ENCODE measurements at regions not wholly inside any gene's neighbourhood (a gene's known extent, or its start where the extent isn't known, plus 50 kb on each side); places are given as distances from the start of the nearest gene placed in this dataset.

- Histone ChIP-seq H3K9me3 (ENCODE audit: insufficient read depth, low read depth, low read length) (peaks cover 10% of the 10 kb centered on the region), H3K27me3 (ENCODE audit: insufficient read depth, low read length) (no peaks in the 10 kb centered on the region), H3K36me3 (ENCODE audit: control insufficient read depth in 1 of 2, insufficient read depth in 2 of 2, low read length in 2 of 2) (no peaks in the 10 kb centered on the region), H3K4me2 (ENCODE audit: low read length) (no peak overlapping the region), H3K79me2 (ENCODE audit: control insufficient read depth, insufficient read depth, low read length, poor library complexity) (no peaks in the 10 kb centered on the region), H3K4ac (ENCODE audit: low read depth, low read length) (no peak overlapping the region), H3K9ac (ENCODE audit: low read length) (no peak overlapping the region), H3K27ac (ENCODE audit: low read depth, low read length) (no peak overlapping the region), H2BK120ac (ENCODE audit: insufficient read depth, low read length, poor library complexity) (no peak overlapping the region), H3K4me3 (ENCODE audit: low read depth, low read length) (no peak overlapping the region), H4K12ac (ENCODE audit: low read depth, low read length) (no peak overlapping the region), H3K79me1 (ENCODE audit: low read length) (no peaks in the 10 kb centered on the region), H4K91ac (ENCODE audit: low read depth, low read length) (no peak overlapping the region), H3K18ac (ENCODE audit: low read length) (no peak overlapping the region), H4K8ac (ENCODE audit: low read depth, low read length) (no peak overlapping the region), H3K14ac (ENCODE audit: low read length) (no peak overlapping the region), H3K23ac (ENCODE audit: low read length) (no peak overlapping the region), H2AFZ (ENCODE audit: insufficient read depth, low read length, poor library complexity) (no peak overlapping the region), H2BK5ac (ENCODE audit: low read depth, low read length, poor library complexity) (no peak overlapping the region), H3K4me1 (ENCODE audit: control insufficient read depth in 1 of 2, insufficient read depth in 2 of 2, low read length in 2 of 2) (no peaks in the 10 kb centered on the region), H2AK5ac (ENCODE audit: low read length) (no peak overlapping the region), H2BK12ac (ENCODE audit: low read length) (no peak overlapping the region)
- no CpG with 5 or more reads among the region's 7 CpGs for WGBS (ENCODE audit: extremely low coverage, insufficient coverage, insufficient read length)
- no peak for DNase-seq
Observed at GRCh38 chr9:135286961-135287360, 192.6 kb upstream of the PPP1R26 start.

- no peaks in the 10 kb centered on the region for H3K27me3 ChIP-seq (ENCODE audit: insufficient read depth, low read length)
- no peak overlapping the region for H2BK120ac ChIP-seq (ENCODE audit: insufficient read depth, low read length, poor library complexity)
- no peak overlapping the region for H2BK12ac ChIP-seq (ENCODE audit: low read length)
- peaks cover 10% of the 10 kb centered on the region for H3K9me3 ChIP-seq (ENCODE audit: insufficient read depth, low read depth, low read length)
- no peak overlapping the region for H2AK5ac ChIP-seq (ENCODE audit: low read length)
- H3K23ac ChIP-seq (ENCODE audit: low read length): no peak overlapping the region
- H4K91ac ChIP-seq (ENCODE audit: low read depth, low read length): no peak overlapping the region
- H3K79me2 ChIP-seq (ENCODE audit: control insufficient read depth, insufficient read depth, low read length, poor library complexity): no peaks in the 10 kb centered on the region
- DNase-seq: peak; percentile 11 to 52
- no peak overlapping the region for H3K18ac ChIP-seq (ENCODE audit: low read length)
- no CpG with 5 or more reads among the region's 16 CpGs for WGBS (ENCODE audit: extremely low coverage, insufficient coverage, insufficient read length)
- H3K9ac ChIP-seq (ENCODE audit: low read length): no peak overlapping the region
- no peak overlapping the region for H3K14ac ChIP-seq (ENCODE audit: low read length)
- no peaks in the 10 kb centered on the region for H3K36me3 ChIP-seq (ENCODE audit: control insufficient read depth in 1 of 2, insufficient read depth in 2 of 2, low read length in 2 of 2)
- no peaks in the 10 kb centered on the region for H3K79me1 ChIP-seq (ENCODE audit: low read length)
- no peak overlapping the region for H3K4me2 ChIP-seq (ENCODE audit: low read length)
- no peak overlapping the region for H3K4ac ChIP-seq (ENCODE audit: low read depth, low read length)
- no peak overlapping the region for H3K27ac ChIP-seq (ENCODE audit: low read depth, low read length)
- H4K8ac ChIP-seq (ENCODE audit: low read depth, low read length): no peak overlapping the region
- no peak overlapping the region for H2BK5ac ChIP-seq (ENCODE audit: low read depth, low read length, poor library complexity)
- no peak overlapping the region for H3K4me3 ChIP-seq (ENCODE audit: low read depth, low read length)
- H4K12ac ChIP-seq (ENCODE audit: low read depth, low read length): no peak overlapping the region
- no peak overlapping the region for H2AFZ ChIP-seq (ENCODE audit: insufficient read depth, low read length, poor library complexity)
- H3K4me1 ChIP-seq (ENCODE audit: control insufficient read depth in 1 of 2, insufficient read depth in 2 of 2, low read length in 2 of 2): no peaks in the 10 kb centered on the region
Observed at GRCh38 chr9:135287627-135288026, 192.0 kb upstream of the PPP1R26 start.

GRCh38 chr9:135288054-135288453 lies 191.5 kb upstream of the PPP1R26 start:
- Histone ChIP-seq H3K9me3 (ENCODE audit: insufficient read depth, low read depth, low read length) (peaks cover 10% of the 10 kb centered on the region), H2BK12ac (ENCODE audit: low read length) (no peak overlapping the region), H4K12ac (ENCODE audit: low read depth, low read length) (no peak overlapping the region), H3K27ac (ENCODE audit: low read depth, low read length) (no peak overlapping the region), H2AFZ (ENCODE audit: insufficient read depth, low read length, poor library complexity) (no peak overlapping the region), H3K4me1 (ENCODE audit: control insufficient read depth in 1 of 2, insufficient read depth in 2 of 2, low read length in 2 of 2) (no peaks in the 10 kb centered on the region), H3K18ac (ENCODE audit: low read length) (no peak overlapping the region), H3K27me3 (ENCODE audit: insufficient read depth, low read length) (no peaks in the 10 kb centered on the region), H3K23ac (ENCODE audit: low read length) (no peak overlapping the region), H3K9ac (ENCODE audit: low read length) (no peak overlapping the region), H4K91ac (ENCODE audit: low read depth, low read length) (no peak overlapping the region), H2BK5ac (ENCODE audit: low read depth, low read length, poor library complexity) (no peak overlapping the region), H2BK120ac (ENCODE audit: insufficient read depth, low read length, poor library complexity) (no peak overlapping the region), H4K8ac (ENCODE audit: low read depth, low read length) (no peak overlapping the region), H3K4me3 (ENCODE audit: low read depth, low read length) (no peak overlapping the region), H2AK5ac (ENCODE audit: low read length) (no peak overlapping the region), H3K36me3 (ENCODE audit: control insufficient read depth in 1 of 2, insufficient read depth in 2 of 2, low read length in 2 of 2) (no peaks in the 10 kb centered on the region), H3K4ac (ENCODE audit: low read depth, low read length) (no peak overlapping the region), H3K14ac (ENCODE audit: low read length) (no peak overlapping the region), H3K79me2 (ENCODE audit: control insufficient read depth, insufficient read depth, low read length, poor library complexity) (no peaks in the 10 kb centered on the region), H3K4me2 (ENCODE audit: low read length) (no peak overlapping the region), H3K79me1 (ENCODE audit: low read length) (no peaks in the 10 kb centered on the region)
- DNase-seq: no peak
- no CpG with 5 or more reads among the region's 24 CpGs for WGBS (ENCODE audit: extremely low coverage, insufficient coverage, insufficient read length)

GRCh38 chr9:135289081-135289491 lies 190.5 kb upstream of the PPP1R26 start:
- no peak overlapping the region for H3K4me3 ChIP-seq (ENCODE audit: low read depth, low read length)
- no peak overlapping the region for H3K9ac ChIP-seq (ENCODE audit: low read length)
- H4K8ac ChIP-seq (ENCODE audit: low read depth, low read length): no peak overlapping the region
- H3K4me1 ChIP-seq (ENCODE audit: control insufficient read depth in 1 of 2, insufficient read depth in 2 of 2, low read length in 2 of 2): no peaks in the 10 kb centered on the region
- no peak overlapping the region for H2BK120ac ChIP-seq (ENCODE audit: insufficient read depth, low read length, poor library complexity)
- no peak overlapping the region for H4K12ac ChIP-seq (ENCODE audit: low read depth, low read length)
- no peak overlapping the region for H2AFZ ChIP-seq (ENCODE audit: insufficient read depth, low read length, poor library complexity)
- no peak overlapping the region for H3K4ac ChIP-seq (ENCODE audit: low read depth, low read length)
- no peak overlapping the region for H3K18ac ChIP-seq (ENCODE audit: low read length)
- H3K9me3 ChIP-seq (ENCODE audit: insufficient read depth, low read depth, low read length): peaks cover 10% of the 10 kb centered on the region
- no peaks in the 10 kb centered on the region for H3K79me1 ChIP-seq (ENCODE audit: low read length)
- H3K27ac ChIP-seq (ENCODE audit: low read depth, low read length): no peak overlapping the region
- no peak overlapping the region for H3K4me2 ChIP-seq (ENCODE audit: low read length)
- no peak for DNase-seq
- no peak overlapping the region for H2AK5ac ChIP-seq (ENCODE audit: low read length)
- no peak overlapping the region for H3K14ac ChIP-seq (ENCODE audit: low read length)
- no CpG with 5 or more reads among the region's 17 CpGs for WGBS (ENCODE audit: extremely low coverage, insufficient coverage, insufficient read length)
- H3K79me2 ChIP-seq (ENCODE audit: control insufficient read depth, insufficient read depth, low read length, poor library complexity): no peaks in the 10 kb centered on the region
- H4K91ac ChIP-seq (ENCODE audit: low read depth, low read length): no peak overlapping the region
- no peak overlapping the region for H2BK5ac ChIP-seq (ENCODE audit: low read depth, low read length, poor library complexity)
- no peak overlapping the region for H3K23ac ChIP-seq (ENCODE audit: low read length)
- H2BK12ac ChIP-seq (ENCODE audit: low read length): no peak overlapping the region
- H3K27me3 ChIP-seq (ENCODE audit: insufficient read depth, low read length): no peaks in the 10 kb centered on the region
- no peaks in the 10 kb centered on the region for H3K36me3 ChIP-seq (ENCODE audit: control insufficient read depth in 1 of 2, insufficient read depth in 2 of 2, low read length in 2 of 2)

All from trophoblast cell (in vitro differentiated cells and primary cell).